LoVo (cell line): ENCODE measurements at regions not wholly inside any gene's neighbourhood (a gene's known extent, or its start where the extent isn't known, plus 50 kb on each side); places are given as distances from the start of the nearest gene placed in this dataset.

Experiments
- DNase-seq: peaks from one replicate; pipeline ENCODE4 v3.0.0-alpha.2; 2016; ENCODE audit warnings: low spot score

- DNase-seq, result no peak
These were observed 165.4 kb upstream of the PPP2R3A start for GRCh38 chr3:135800071-135800549.

GRCh38 chr3:135801018-135801417 is 164.5 kb upstream of the PPP2R3A start:
- no peak for DNase-seq

GRCh38 chr3:135802171-135802570 is 163.4 kb upstream of the PPP2R3A start:
- no peak for DNase-seq

GRCh38 chr3:135803028-135803692 is 162.4 kb upstream of the PPP2R3A start:
- DNase-seq, result no peak

- DNase-seq, result no peak
These were observed 159.8 kb upstream of the PPP2R3A start for GRCh38 chr3:135805752-135806151.

GRCh38 chr3:135806317-135806716 is 159.2 kb upstream of the PPP2R3A start:
- DNase-seq, result no peak

GRCh38 chr3:135807879-135808278 is 157.6 kb upstream of the PPP2R3A start:
- DNase-seq, result no peak

- DNase-seq, result no peak
These were observed 156.4 kb upstream of the PPP2R3A start for GRCh38 chr3:135809021-135809634.

- no peak for DNase-seq
These were observed 153.9 kb upstream of the PPP2R3A start for GRCh38 chr3:135811651-135812050.

- no peak for DNase-seq
These were observed 153.5 kb upstream of the PPP2R3A start for GRCh38 chr3:135812057-135812456.

- DNase-seq, result no peak
These were observed 131.1 kb upstream of the PPP2R3A start for GRCh38 chr3:135834465-135834864.

- DNase-seq, result no peak
These were observed 127.4 kb upstream of the PPP2R3A start for GRCh38 chr3:135837977-135838631.

GRCh38 chr3:135840436-135840835 is 125.1 kb upstream of the PPP2R3A start:
- no peak for DNase-seq

GRCh38 chr3:135844386-135844785 is 121.1 kb upstream of the PPP2R3A start:
- no peak for DNase-seq

- DNase-seq, result no peak
These were observed 117.5 kb upstream of the PPP2R3A start for GRCh38 chr3:135848051-135848450.

GRCh38 chr3:135849827-135850226 is 115.7 kb upstream of the PPP2R3A start:
- no peak for DNase-seq

- DNase-seq, result no peak
These were observed 114.1 kb upstream of the PPP2R3A start for GRCh38 chr3:135851201-135852081.

GRCh38 chr3:135853981-135854380 is 111.5 kb upstream of the PPP2R3A start:
- no peak for DNase-seq

GRCh38 chr3:135860761-135861160 is 104.8 kb upstream of the PPP2R3A start:
- no peak for DNase-seq

GRCh38 chr3:135862361-135862760 is 103.2 kb upstream of the PPP2R3A start:
- no peak for DNase-seq

GRCh38 chr3:135864060-135864459 is 101.5 kb upstream of the PPP2R3A start:
- no peak for DNase-seq

GRCh38 chr3:135865085-135865484 is 100.4 kb upstream of the PPP2R3A start:
- DNase-seq, result no peak
